GM12874 (cell line): ENCODE measurements at regions not wholly inside any gene's neighbourhood (a gene's known extent, or its start where the extent isn't known, plus 50 kb on each side); places are given as distances from the start of the nearest gene placed in this dataset.

Experiments
- CTCF ChIP-seq: IDR thresholded peaks from 2 replicates; pipeline ENCODE4 v1.5.1; 2011; ENCODE audit warnings: low read depth, mild to moderate bottlenecking, control low read depth, low read length, moderate library complexity; ENCODE audit not compliant: insufficient read depth

GRCh38 chr2:211103989-211104388 lies 547.6 kb downstream of the CPS1 start:
- no peak for TF ChIP-seq CTCF

GRCh38 chr2:211113334-211114175 lies 557.2 kb downstream of the CPS1 start:
- no peak for TF ChIP-seq CTCF

- no peak for TF ChIP-seq CTCF
These were observed 558.5 kb downstream of the CPS1 start for GRCh38 chr2:211114826-211115455.

GRCh38 chr2:211117026-211117425 lies 560.6 kb downstream of the CPS1 start:
- TF ChIP-seq CTCF = no peak

- no peak for TF ChIP-seq CTCF
These were observed 569.9 kb downstream of the CPS1 start for GRCh38 chr2:211126256-211126655.

- no peak for TF ChIP-seq CTCF
These were observed 571.1 kb downstream of the CPS1 start for GRCh38 chr2:211127501-211127900.

- TF ChIP-seq CTCF = no peak
These were observed 571.9 kb downstream of the CPS1 start for GRCh38 chr2:211128287-211128686.
